ENCODE measurements at regions not wholly inside any gene's neighbourhood (a gene's known extent, or its start where the extent isn't known, plus 50 kb on each side); places are given as distances from the start of the nearest gene placed in this dataset.

GRCh38 chr5:96338091-96338490, 95.0 kb downstream of the PCSK1 start:
- Histone ChIP-seq H3K4me3 (ENCODE audit: extremely low read depth in 1 of 4, insufficient read depth in 2 of 4, low read depth in 3 of 4, low read length in 4 of 4) (no peak overlapping the region), H3K9me3 (ENCODE audit: insufficient read depth in 2 of 2, low read depth in 1 of 2, low read length in 1 of 2) (no peaks in the 10 kb centered on the region), H4K5ac (ENCODE audit: insufficient read length, low read depth, low read length) (no peak overlapping the region), H3K79me2 (ENCODE audit: control insufficient read depth in 1 of 2, insufficient read depth in 2 of 2, low read length in 2 of 2) (no peaks in the 10 kb centered on the region), H4K8ac (ENCODE audit: extremely low read depth, insufficient read depth, low read length) (no peak overlapping the region), H2AK5ac (ENCODE audit: low read depth, low read length) (no peak overlapping the region), H3K23ac (ENCODE audit: insufficient read length) (no peak overlapping the region), H2BK120ac (replicated peaks; ENCODE audit: low read depth, low read length) (no peak overlapping the region), H3K4ac (replicated peaks; ENCODE audit: insufficient read length, low read depth, low read length) (no peak overlapping the region), H2BK12ac (ENCODE audit: low read depth, low read length) (no peak overlapping the region), H3K27ac (ENCODE audit: low read depth, low read length) (no peak overlapping the region), H2BK15ac (ENCODE audit: low read length) (no peak overlapping the region), H4K20me1 (replicated peaks in 1 of 2; ENCODE audit: control insufficient read depth in 1 of 2, insufficient read depth in 2 of 2, low read length in 2 of 2) (no peaks in the 10 kb centered on the region), H3K36me3 (ENCODE audit: control insufficient read depth in 2 of 4, insufficient read depth in 4 of 4, low read length in 3 of 4) (no peaks in the 10 kb centered on the region), H3K27me3 (replicated peaks in 1 of 4; ENCODE audit: control insufficient read depth in 3 of 4, extremely low read depth in 1 of 4, insufficient read depth in 3 of 4, low read length in 3 of 4) (no peaks in the 10 kb centered on the region), H2BK20ac (ENCODE audit: low read length) (no peak overlapping the region), H3K23me2 (ENCODE audit: low read depth, low read length) (no peaks in the 10 kb centered on the region), H4K91ac (replicated peaks; ENCODE audit: insufficient read length, low read length) (no peak overlapping the region), H3K56ac (replicated peaks; ENCODE audit: insufficient read length, low read depth, low read length) (no peak overlapping the region), H2BK5ac (ENCODE audit: low read depth, low read length) (no peak overlapping the region), H2AFZ (ENCODE audit: low read length) (no peak overlapping the region), H3K4me2 (ENCODE audit: insufficient read depth in 1 of 2, low read depth in 2 of 2, low read length in 2 of 2) (no peak overlapping the region), H3K14ac (ENCODE audit: insufficient read length) (no peak overlapping the region), H3K4me1 (replicated peaks in 1 of 4; ENCODE audit: control insufficient read depth in 3 of 4, insufficient read depth in 4 of 4, low read length in 3 of 4) (no peaks in the 10 kb centered on the region; a peak in 1 of 7 replicates), H3K9ac (replicated peaks in 1 of 4; ENCODE audit: extremely low read depth in 1 of 4, low read depth in 3 of 4, low read length in 3 of 4) (no peak overlapping the region), H3K79me1 (ENCODE audit: low read depth, low read length) (no peaks in the 10 kb centered on the region), H3K18ac (ENCODE audit: extremely low read depth, low read length) (no peak overlapping the region)
- ChIA-PET CTCF (ENCODE audit: partially characterized antibody) (interaction anchor here (0.9 to 6.2 kb wide), 11 partner anchors 16 to 607 kb away, joined by 3 to 43 read pairs (median 12); partner anchors contain the start of genes ELL2 and RHOBTB3), POLR2A (ENCODE audit: partially characterized antibody) (no interaction called here)
- DNase-seq (ENCODE audit: low read depth in 1 of 2, low spot score in 2 of 2) (no peak), FAIRE-seq (no peak)
- 89% methylated on average over 2 of the region's 2 CpGs; no CpG with 5 or more reads in 1 of the 2 experiments for WGBS, 2 experiments (ENCODE audit: extremely low coverage in 1 of 2, insufficient coverage in 1 of 2, insufficient read length in 1 of 2, insufficient replicate concordance in 2 of 2, low coverage in 1 of 2, low lambda C conversion rate in 2 of 2, missing lambda C conversion rate in 1 of 2)
- TF ChIP-seq SP4 (IDR thresholded peaks at IDR 0.05; ENCODE audit: low read length) (no peak), PHF8 (conservative IDR thresholded peaks at IDR 0.05; ENCODE audit: low read depth, low read length) (no peak), ATF2 (IDR thresholded peaks at IDR 0.05; ENCODE audit: low read length) (no peak), ZNF274 (IDR thresholded peaks at IDR 0.05; ENCODE audit: borderline replicate concordance, extremely low read depth, low read length) (no peak), ASH2L (IDR thresholded peaks at IDR 0.05; ENCODE audit: low read length) (no peak), RXRA (IDR thresholded peaks at IDR 0.05; ENCODE audit: insufficient read depth, low read depth, low read length) (no peak)

All from H1 (cell line).